ENCODE measurements at regions not wholly inside any gene's neighbourhood (a gene's known extent, or its start where the extent isn't known, plus 50 kb on each side); places are given as distances from the start of the nearest gene placed in this dataset.

GRCh38 chr6:43943781-43944250 lies 173.8 kb downstream of the VEGFA start:
- TF ChIP-seq POLR2A (IDR thresholded peaks at IDR 0.05) (no peak), POLR2AphosphoS5 (IDR thresholded peaks at IDR 0.05) (no peak)
